ENCODE measurements at regions not wholly inside any gene's neighbourhood (a gene's known extent, or its start where the extent isn't known, plus 50 kb on each side); places are given as distances from the start of the nearest gene placed in this dataset.

- TF ChIP-seq GATA2 (IDR thresholded peaks at IDR 0.05; ENCODE audit: low read depth, low read length) = no peak
- no peak for TF ChIP-seq GATA3 (IDR thresholded peaks at IDR 0.05; ENCODE audit: low read depth, low read length)
Measured at GRCh38 chr6:21729431-21729830, 135.9 kb downstream of the SOX4 start.
